NAMALWA (cell line): ENCODE measurements at regions not wholly inside any gene's neighbourhood (a gene's known extent, or its start where the extent isn't known, plus 50 kb on each side); places are given as distances from the start of the nearest gene placed in this dataset.

ENCODE experiments used
- DNase-seq: peaks from one replicate; pipeline ENCODE4 v3.0.0-alpha.2; 2015; ENCODE audit warnings: low spot score

DNA sequence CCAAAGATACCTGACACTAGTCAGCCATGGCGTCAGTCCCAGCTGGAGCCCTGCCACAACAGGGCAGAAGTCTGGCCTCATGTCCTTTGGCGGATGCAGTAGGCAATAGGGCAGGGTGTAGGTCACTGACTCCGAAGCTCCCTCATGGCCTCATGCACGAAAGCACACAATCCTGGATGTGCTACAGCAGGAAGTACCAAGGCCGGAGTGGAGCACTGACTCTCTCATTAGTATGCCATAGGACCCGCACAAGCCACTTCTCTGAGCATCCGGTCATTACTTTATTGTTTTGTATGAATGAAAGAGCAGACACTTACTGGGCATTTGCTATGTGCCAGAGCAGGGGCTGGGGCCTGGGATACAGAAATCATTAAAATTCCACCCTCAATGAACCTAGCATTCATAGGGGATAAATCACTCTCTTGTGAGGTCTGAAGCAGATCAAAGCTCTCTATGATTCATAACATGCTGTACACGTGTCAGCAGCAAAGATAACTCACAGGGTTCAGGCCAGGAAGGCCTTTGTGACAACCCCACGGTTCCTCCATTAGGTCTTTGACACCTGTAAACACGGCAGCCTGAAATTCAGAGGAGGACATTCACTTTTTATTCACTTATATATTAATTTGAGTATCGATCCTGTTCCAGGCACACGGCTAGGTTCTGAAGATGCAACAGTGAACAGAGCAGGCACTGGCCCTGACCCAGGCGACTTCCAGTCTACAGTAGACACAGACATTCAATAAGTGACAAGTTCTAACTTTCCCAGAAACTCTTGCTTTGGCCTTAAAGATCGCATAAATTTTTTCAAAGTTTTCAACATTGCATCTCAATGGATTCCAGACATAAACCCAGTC, 357.9 kb upstream of the USP24 start:
- DNase-seq: no peak

DNA sequence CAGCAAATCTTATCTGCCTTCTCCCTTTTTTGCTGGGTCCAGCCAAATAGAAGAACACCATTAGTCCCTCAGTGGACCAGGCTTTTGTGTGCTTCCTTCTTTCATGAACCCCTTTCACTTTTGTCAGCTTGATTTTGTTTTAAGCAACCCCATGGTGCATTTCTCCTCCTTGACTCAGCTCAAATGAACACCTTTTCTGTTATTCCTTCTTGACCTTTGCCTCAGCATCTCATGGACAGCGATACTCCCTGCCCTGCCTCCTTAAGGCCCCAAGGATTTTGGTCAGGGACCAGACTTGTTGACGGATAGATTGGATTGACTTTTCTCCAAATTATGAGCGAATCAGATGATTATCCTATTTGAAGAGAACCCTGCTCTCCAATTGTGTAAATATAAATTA, 356.6 kb upstream of the USP24 start:
- no peak for DNase-seq

DNA sequence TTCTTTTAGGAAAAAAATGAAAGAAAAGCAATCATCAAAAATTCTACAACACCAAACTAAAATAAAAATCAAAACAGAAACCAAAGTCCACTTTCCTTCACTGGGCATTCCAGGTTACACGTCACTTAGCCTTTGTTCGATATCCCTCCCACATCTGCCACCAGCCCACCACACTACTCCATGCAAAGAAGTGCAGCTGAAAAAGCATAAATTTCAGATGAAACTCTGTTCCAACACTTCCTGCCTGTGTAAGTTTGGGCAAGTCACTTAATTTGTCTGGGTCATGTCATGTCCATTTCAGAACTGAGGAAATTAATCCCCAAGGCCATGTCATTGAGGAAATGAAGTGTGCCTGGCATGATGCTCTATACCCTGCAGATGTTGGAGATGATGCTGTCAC, 354.3 kb upstream of the USP24 start:
- no peak for DNase-seq

- no peak for DNase-seq
Measured at GRCh38 chr1:55568732-55569131, 353.6 kb upstream of the USP24 start.

GRCh38 chr1:55560266-55560665, 345.1 kb upstream of the USP24 start:
- DNase-seq: no peak

GRCh38 chr1:55559842-55560241, 344.7 kb upstream of the USP24 start:
- no peak for DNase-seq

- DNase-seq: no peak
Measured at GRCh38 chr1:55559161-55559611, 344.0 kb upstream of the USP24 start.

DNA sequence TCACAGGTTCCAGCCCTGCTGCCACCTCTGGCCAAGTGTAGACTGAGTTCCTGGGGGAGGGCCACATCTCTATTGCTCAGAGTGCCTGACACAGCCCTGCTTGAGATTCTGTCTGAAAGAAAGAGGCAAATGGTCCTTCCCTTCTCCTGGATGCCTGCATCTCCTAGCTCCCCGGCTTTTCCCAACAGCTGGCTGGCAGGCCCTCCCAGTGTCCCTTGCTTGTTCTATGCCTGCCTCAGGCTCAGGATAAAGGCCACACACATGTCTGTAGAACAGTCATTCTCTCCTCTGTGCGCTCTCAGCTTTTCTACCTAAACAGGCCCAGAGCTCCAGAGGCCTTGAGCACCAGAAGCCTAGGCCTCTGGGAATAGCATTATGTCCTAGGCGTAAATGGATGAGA, 343.4 kb upstream of the USP24 start:
- DNase-seq: no peak

DNA sequence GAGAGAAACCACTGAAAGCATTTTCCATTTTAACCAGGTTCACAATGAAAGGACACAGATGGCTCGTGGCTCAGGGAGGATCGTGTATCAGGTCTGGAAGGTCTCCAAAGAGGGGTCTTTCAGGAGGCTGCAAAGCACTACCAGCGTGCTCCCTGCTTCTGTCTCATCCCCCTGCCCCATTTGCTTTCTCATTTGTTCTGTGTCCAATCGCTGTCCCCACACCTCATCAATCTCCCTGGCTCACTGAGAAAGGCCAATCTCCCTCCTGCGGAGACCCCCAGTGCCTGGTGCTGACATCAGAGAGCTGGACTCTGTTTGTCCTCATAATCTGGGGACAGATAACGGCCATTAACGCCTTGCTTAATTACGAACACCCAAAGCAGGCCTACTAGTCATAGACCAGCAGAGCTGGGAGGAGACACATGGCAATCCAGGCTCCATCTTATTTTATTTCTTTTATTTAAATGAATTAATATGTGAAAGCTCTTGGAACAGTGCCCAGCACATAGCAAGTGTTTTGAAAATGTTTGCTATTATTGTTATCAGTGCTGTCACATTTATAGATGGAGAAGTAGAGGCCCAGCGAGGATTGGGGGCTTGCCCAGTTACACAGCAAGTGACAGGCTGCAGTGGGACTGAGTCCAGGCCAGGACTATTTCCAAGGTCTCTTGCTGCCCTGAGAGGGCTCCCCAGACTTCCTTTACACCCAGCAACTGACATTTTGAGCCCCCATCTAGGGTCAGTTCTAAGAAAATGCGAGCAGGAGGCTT, 341.0 kb upstream of the USP24 start:
- no peak for DNase-seq

- no peak for DNase-seq
Measured at GRCh38 chr1:55554611-55555010, 339.4 kb upstream of the USP24 start.

DNA sequence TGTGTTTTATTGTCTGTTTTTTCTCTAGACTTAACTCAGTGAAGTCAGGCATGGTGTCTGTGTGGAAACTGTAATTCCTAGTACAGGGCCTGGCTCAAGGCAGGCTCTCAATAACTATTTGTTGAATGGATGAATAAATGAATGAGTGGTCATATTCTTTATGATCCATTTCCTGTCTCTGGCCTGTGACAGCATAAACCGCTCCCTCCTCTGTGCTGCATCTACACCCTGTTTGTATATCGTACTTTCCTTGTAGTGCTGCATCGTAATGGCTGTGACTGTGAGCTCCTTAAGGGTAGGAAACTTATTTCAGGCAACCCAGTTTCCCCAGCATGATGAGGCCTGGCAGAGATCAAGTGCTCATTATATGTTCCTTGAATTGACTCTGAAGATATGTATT, 337.5 kb upstream of the USP24 start:
- no peak for DNase-seq

DNA sequence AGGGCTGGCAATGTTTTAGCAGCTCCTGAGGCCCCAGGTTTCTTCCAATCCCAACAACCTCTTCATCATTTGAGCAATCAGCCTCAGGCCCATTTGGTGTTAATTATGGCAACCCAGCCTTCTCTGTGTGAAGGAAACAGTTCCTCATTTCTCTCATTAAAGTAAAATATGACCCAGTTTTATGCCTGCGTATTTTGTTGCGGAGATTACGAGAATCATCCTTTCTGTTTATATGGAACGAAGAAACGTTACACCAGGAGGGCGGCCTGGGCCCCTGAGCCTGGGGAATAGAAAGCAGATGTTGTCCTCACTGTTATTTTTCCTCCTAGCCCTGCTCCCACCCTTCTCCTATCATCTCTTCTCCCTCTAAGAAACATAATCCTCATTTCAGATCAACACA, 332.2 kb upstream of the USP24 start:
- no peak for DNase-seq

GRCh38 chr1:55546553-55546952, 331.4 kb upstream of the USP24 start:
- no peak for DNase-seq

DNA sequence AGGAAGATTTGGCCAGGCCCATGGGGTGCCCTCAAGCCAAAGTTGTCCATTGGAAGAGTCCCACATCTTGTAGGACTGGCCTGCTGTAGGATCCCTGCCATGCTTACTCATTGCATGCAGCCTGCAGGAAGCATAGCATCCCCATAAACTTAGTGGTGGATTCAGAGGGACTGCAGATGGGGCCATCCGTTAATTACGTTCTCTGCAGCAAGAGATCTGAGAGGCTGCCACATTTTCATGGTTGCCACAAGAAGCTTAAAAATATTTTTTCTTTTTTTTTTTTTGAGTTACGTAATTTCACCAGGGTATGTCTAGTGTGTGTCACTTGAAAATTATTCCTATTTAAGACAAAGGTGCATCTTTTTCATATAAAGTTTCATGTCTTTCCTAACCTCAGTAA, 329.7 kb upstream of the USP24 start:
- no peak for DNase-seq

- DNase-seq: no peak
Measured at GRCh38 chr1:55542901-55543504, 327.8 kb upstream of the USP24 start.

DNA sequence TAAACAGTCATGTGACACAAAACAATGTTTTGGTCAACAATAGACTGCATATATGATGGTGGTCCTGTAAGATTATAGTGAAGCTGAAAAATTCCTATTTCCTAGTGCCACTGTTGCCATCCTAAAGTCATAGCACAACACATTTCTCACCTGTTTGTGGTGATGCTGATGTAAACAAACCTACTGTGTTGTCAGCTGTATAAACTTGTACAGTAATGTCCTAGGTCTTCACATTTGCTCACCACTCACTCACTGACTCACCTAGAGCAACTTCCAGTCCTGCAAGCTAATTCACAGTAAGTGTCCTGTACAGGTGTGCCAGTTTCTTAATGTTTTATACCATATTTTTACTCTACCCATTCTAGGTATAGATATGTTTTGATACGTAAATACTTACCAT, 326.1 kb upstream of the USP24 start:
- DNase-seq: no peak

- DNase-seq: no peak
Measured at GRCh38 chr1:55539652-55540512, 324.7 kb upstream of the USP24 start.

GRCh38 chr1:55538428-55538827, 323.3 kb upstream of the USP24 start:
- DNase-seq: no peak

DNA sequence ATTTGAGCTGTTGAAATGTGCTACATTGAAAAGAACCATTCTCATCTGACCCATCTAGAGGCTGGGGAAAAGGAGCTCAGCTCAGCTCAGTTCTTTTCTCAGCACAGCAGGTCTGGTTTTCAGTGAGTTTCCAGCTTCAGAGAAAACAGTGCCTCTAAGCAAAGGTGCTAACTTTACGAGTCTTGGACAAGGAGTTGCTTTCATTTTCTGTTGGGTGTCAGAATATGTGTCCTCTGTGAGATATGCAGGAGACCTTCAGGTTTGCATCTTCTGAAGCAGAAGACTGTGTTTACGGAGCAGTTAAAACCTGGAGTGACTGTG, 321.3 kb upstream of the USP24 start:
- no peak for DNase-seq

DNA sequence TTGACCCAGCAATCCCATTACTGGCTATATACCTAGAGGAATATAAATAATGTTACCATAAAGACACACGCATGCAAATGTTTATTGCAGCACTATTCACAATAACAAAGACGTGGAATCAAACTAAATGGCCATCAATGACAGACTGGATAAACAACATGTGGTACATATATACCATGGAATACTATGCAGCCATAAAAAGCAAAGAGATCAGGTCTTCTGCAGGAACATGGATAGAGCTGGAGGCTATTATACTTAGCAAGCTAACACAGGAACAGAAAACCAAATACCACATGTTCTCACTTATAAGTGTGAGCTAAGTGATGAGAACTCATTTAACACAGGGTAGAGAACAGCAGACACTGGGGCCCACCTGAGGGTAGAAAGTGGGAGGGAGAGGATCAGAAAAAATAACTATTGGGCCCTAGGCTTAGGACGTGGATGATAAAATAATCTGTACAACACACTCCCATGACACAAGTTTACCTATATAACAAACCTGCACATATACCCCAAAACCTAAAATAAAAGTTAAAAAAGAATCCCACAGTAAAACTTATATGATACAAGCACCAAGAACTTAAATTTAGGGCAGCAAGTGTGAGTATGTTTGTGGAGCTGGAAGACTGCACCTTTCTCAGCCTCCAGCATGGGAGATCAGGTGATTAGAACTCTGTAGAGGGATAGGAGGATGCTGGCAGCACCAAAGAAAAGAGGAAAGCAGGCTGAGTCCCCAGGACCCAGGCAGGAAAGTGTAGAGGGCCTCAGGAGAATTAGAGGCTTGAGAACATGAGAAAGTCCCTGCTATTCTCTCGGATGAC, 320.8 kb upstream of the USP24 start:
- no peak for DNase-seq

GRCh38 chr1:55534565-55535121, 319.5 kb upstream of the USP24 start:
- no peak for DNase-seq
